IMR-90 (cell line): ENCODE measurements at regions not wholly inside any gene's neighbourhood (a gene's known extent, or its start where the extent isn't known, plus 50 kb on each side); places are given as distances from the start of the nearest gene placed in this dataset.

Experiments used
- ATAC-seq: fragments of 200-7000 bp; cut with Tn5 transposase; 2 replicates; pipeline ENCODE4 v1.9.1; 2020; ENCODE audit warnings: low read depth, mild to moderate bottlenecking, moderate library complexity
- BruUV-seq: library from RNA; stranded (reverse); fragments of 400-500 nt; replicated peaks from 2 replicates; lab custom pipeline; 2021; lab: Mats Ljungman, UMichigan
- CTCF ChIA-PET: fragments of 300-600 bp; formaldehyde crosslinking; extraction: SDS; loops from one replicate; lab custom pipeline; 2021; ENCODE audit warnings: antibody characterized with exemption; lab: Yijun Ruan, JAX
- POLR2A ChIA-PET: fragments of 300-600 bp; sonication (Branson Sonifier 250); formaldehyde crosslinking; loops from one replicate; lab custom pipeline; 2022; ENCODE audit warnings: antibody characterized with exemption; ENCODE audit not compliant: unreplicated experiment; lab: Charles Lee
- DNase-seq: peaks from one replicate; pipeline ENCODE4 v3.0.0; 2013
- H2AFZ ChIP-seq: replicated peaks from 2 replicates; pipeline ENCODE3; 2013; ENCODE audit warnings: low read length, mild to moderate bottlenecking; ENCODE audit not compliant: poor library complexity
- H2AK5ac ChIP-seq: 2 replicates; pipeline ENCODE4 v1.6.1; 2013; ENCODE audit warnings: low read depth, low read length, inconsistent platforms
- H2AK9ac ChIP-seq: replicated peaks from 2 replicates; pipeline ENCODE3; 2013; ENCODE audit warnings: mild to moderate bottlenecking, low read depth, low read length, moderate library complexity; ENCODE audit not compliant: poor library complexity
- H2BK120ac ChIP-seq: 2 replicates; pipeline ENCODE4 v1.6.1; 2013; ENCODE audit warnings: low read depth, low read length, inconsistent platforms
- H2BK15ac ChIP-seq: 3 replicates; pipeline ENCODE4 v1.6.1; 2013; ENCODE audit warnings: low read depth, low read length, inconsistent platforms
- H2BK20ac ChIP-seq: 2 replicates; pipeline ENCODE4 v1.6.1; 2013; ENCODE audit warnings: low read depth, mild to moderate bottlenecking, inconsistent platforms, low read length, moderate library complexity
- H2BK5ac ChIP-seq: 2 replicates; pipeline ENCODE4 v1.6.1; 2013; ENCODE audit warnings: mild to moderate bottlenecking, low read depth, low read length, inconsistent platforms; ENCODE audit not compliant: poor library complexity, severe bottlenecking
- H3K14ac ChIP-seq: replicated peaks from 2 replicates; pipeline ENCODE4 v1.6.1; 2013; ENCODE audit warnings: low read depth, low read length, inconsistent platforms
- H3K18ac ChIP-seq: 2 replicates; pipeline ENCODE4 v1.6.1; 2013; ENCODE audit warnings: low read depth, low read length, control low read depth
- H3K23ac ChIP-seq: 2 replicates; pipeline ENCODE4 v1.6.1; 2013; ENCODE audit warnings: low read depth, low read length, inconsistent platforms
- H3K27ac ChIP-seq: 2 replicates; pipeline ENCODE4 v1.5.1; 2013; ENCODE audit warnings: mild to moderate bottlenecking, control low read depth, low read length; ENCODE audit not compliant: insufficient read depth
- H3K27me3 ChIP-seq: 2 replicates; pipeline ENCODE4 v1.6.1; 2013; ENCODE audit warnings: low read length; ENCODE audit not compliant: control insufficient read depth, insufficient read depth
- H3K36me3 ChIP-seq: 2 replicates; pipeline ENCODE4 v1.6.1; 2013; ENCODE audit warnings: low read length, mixed read lengths; ENCODE audit not compliant: control insufficient read depth, insufficient read depth
- H3K4ac ChIP-seq: 2 replicates; pipeline ENCODE4 v1.6.1; 2013; ENCODE audit warnings: low read depth, low read length, inconsistent platforms
- H3K4me1 ChIP-seq: 2 replicates; pipeline ENCODE4 v1.6.1; 2013; ENCODE audit warnings: low read length, mixed read lengths; ENCODE audit not compliant: control insufficient read depth, insufficient read depth
- H3K4me2 ChIP-seq: 2 replicates; pipeline ENCODE4 v1.6.1; 2013; ENCODE audit warnings: low read depth, mild to moderate bottlenecking, control low read depth, low read length, moderate library complexity
- H3K4me3 ChIP-seq: 2 replicates; pipeline ENCODE4 v1.5.1; 2013; ENCODE audit warnings: low read depth, mild to moderate bottlenecking, control low read depth, low read length, moderate library complexity; ENCODE audit not compliant: insufficient read depth
- H3K56ac ChIP-seq: 2 replicates; pipeline ENCODE4 v1.6.1; 2013; ENCODE audit warnings: low read length, inconsistent platforms; ENCODE audit not compliant: insufficient read depth; ENCODE audit errors: extremely low read depth
- H3K79me1 ChIP-seq, 2 experiments: 2 replicates each; pipeline ENCODE4 v1.6.1; 2013; ENCODE audit warnings: low read length in 2 of 2, inconsistent platforms in 1 of 2, low read depth in 1 of 2
- H3K9ac ChIP-seq: 2 replicates; pipeline ENCODE4 v1.6.1; 2013; ENCODE audit warnings: low read depth, low read length, control low read depth
- H3K9me1 ChIP-seq: 2 replicates; pipeline ENCODE4 v1.6.1; 2013; ENCODE audit warnings: low read length, inconsistent platforms; ENCODE audit not compliant: insufficient read depth
- H3K9me3 ChIP-seq: 2 replicates; pipeline ENCODE4 v1.6.1; 2013; ENCODE audit warnings: low read length; ENCODE audit not compliant: control insufficient read depth, insufficient read depth
- H4K20me1 ChIP-seq: 2 replicates; pipeline ENCODE4 v1.6.1; 2013; ENCODE audit warnings: low read length, inconsistent platforms; ENCODE audit not compliant: insufficient read depth
- H4K5ac ChIP-seq: 2 replicates; pipeline ENCODE4 v1.6.1; 2013; ENCODE audit warnings: mild to moderate bottlenecking, low read depth, low read length, control low read depth
- H4K8ac ChIP-seq, 2 experiments: 2 replicates each; pipeline ENCODE4 v1.6.1; 2013; ENCODE audit warnings: low read depth in 2 of 2, low read length in 2 of 2, control low read depth in 1 of 2, inconsistent platforms in 1 of 2
- H4K91ac ChIP-seq: 2 replicates; pipeline ENCODE4 v1.6.1; 2013; ENCODE audit warnings: low read depth, low read length, inconsistent platforms; ENCODE audit not compliant: insufficient read depth
- CEBPB ChIP-seq: IDR thresholded peaks from 2 replicates; pipeline ENCODE4 v1.6.1; 2012; ENCODE audit warnings: low read depth, low read length, improper control_type of control experiment
- CHD1 ChIP-seq: IDR thresholded peaks from 2 replicates; pipeline ENCODE4 v1.6.1; 2012; ENCODE audit warnings: low read depth, low read length, improper control_type of control experiment
- FOS ChIP-seq: fragments of 150-350 bp; IDR thresholded peaks from 2 replicates; pipeline ENCODE4 v1.6.1; 2016; ENCODE audit warnings: low read depth, low read length
- MAZ ChIP-seq: IDR thresholded peaks from 2 replicates; pipeline ENCODE4 v1.6.1; 2012; ENCODE audit warnings: low read depth, mild to moderate bottlenecking, low read length, improper control_type of control experiment, moderate library complexity, borderline replicate concordance
- MXI1 ChIP-seq: IDR thresholded peaks from 2 replicates; pipeline ENCODE4 v1.6.1; 2012; ENCODE audit warnings: low read depth, mild to moderate bottlenecking, low read length, moderate library complexity, borderline replicate concordance
- NFE2L2 ChIP-seq: fragments of 150-350 bp; IDR thresholded peaks from 2 replicates; pipeline ENCODE4 v1.6.1; 2016; ENCODE audit warnings: low read depth, mild to moderate bottlenecking, low read length
- POLR2A ChIP-seq: IDR thresholded peaks from 2 replicates; pipeline ENCODE4 v1.6.1; 2012; ENCODE audit warnings: mild to moderate bottlenecking, low read depth, low read length
- RCOR1 ChIP-seq: IDR thresholded peaks from 2 replicates; pipeline ENCODE4 v1.6.1; 2012; ENCODE audit warnings: mild to moderate bottlenecking, low read length, improper control_type of control experiment; ENCODE audit not compliant: insufficient replicate concordance
- SMC3 ChIP-seq: fragments of 150-350 bp; IDR thresholded peaks from 2 replicates; pipeline ENCODE4 v1.6.1; 2016; ENCODE audit warnings: low read depth, mild to moderate bottlenecking, antibody characterized with exemption, low read length, moderate library complexity
- dilution Hi-C: fragments of 300-500 bp; cut with HindIII; formaldehyde crosslinking; loops from one replicate; pipeline ENCODE4 v1.14.3; 2018; ENCODE audit warnings: low sequenced_read_pairs; ENCODE audit not compliant: unreplicated experiment
- in situ Hi-C: fragments of 300-500 bp; cut with MboI; formaldehyde crosslinking; loops from 3 replicates; pipeline ENCODE4 v1.14.3; 2019; ENCODE audit warnings: low sequenced_read_pairs, inconsistent platforms, mixed read lengths
- intact Hi-C: fragments of 100-400 bp; cut with micrococcal nuclease; formaldehyde crosslinking; loops from 2 replicates; pipeline ENCODE4 v1.10.0; 2022
- TF ChIP-seq, protein P1 (sequence below): fragments of 150-350 bp; IDR thresholded peaks from 2 replicates; pipeline ENCODE4 v1.6.1; 2016; ENCODE audit warnings: low read depth, mild to moderate bottlenecking, low read length, moderate library complexity, borderline replicate concordance
- TF ChIP-seq, protein P2 (sequence below): conservative IDR thresholded peaks from 2 replicates; pipeline ENCODE4 v1.5.1; 2012; ENCODE audit warnings: mild to moderate bottlenecking, low read depth, low read length, improper control_type of control experiment
- TF ChIP-seq, protein P3 (sequence below): fragments of 150-350 bp; IDR thresholded peaks from 2 replicates; pipeline ENCODE4 v1.6.1; 2017; ENCODE audit warnings: mild to moderate bottlenecking, antibody characterized with exemption, low read length, low read depth

DNA sequence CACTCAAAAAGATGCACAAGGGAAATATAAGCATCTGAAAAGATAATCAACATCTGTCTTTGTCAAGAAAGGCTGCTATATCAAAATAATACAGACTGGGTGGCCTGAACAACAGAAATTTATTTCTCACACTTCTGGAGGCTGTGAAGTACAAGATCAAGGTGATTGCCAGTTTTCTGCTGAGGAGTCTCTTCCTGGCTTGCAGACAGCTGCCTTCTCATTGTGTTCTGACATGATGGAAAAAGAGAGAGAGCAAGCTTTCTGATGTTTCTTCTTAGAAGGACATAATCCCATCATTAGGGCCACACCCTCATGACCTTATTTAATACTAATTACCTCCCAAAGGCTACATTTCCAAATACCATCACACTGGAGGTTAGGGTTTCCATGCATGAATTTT lies 1573.3 kb downstream of the SI start:
- no peaks in the 10 kb centered on the region for H3K4me1 ChIP-seq
- H3K27me3 ChIP-seq = no peaks in the 10 kb centered on the region
- CTCF ChIA-PET = no interaction called here
- H3K14ac ChIP-seq = no peak overlapping the region
- H2AK9ac ChIP-seq = no peak overlapping the region
- no peak overlapping the region for H4K5ac ChIP-seq
- H3K4me3 ChIP-seq = no peak overlapping the region
- ATAC-seq (no peak), DNase-seq (no peak)
- POLR2A ChIA-PET = no interaction called here
- in situ Hi-C loops = no loop called here
- H2AK5ac ChIP-seq = no peak overlapping the region
- H3K9me1 ChIP-seq = no peaks in the 10 kb centered on the region
- no peak overlapping the region for H3K56ac ChIP-seq
- H3K36me3 ChIP-seq = no peaks in the 10 kb centered on the region
- H4K91ac ChIP-seq = no peak overlapping the region
- H3K4ac ChIP-seq = no peak overlapping the region
- no peak overlapping the region for H2BK20ac ChIP-seq
- BruUV-seq = no TSS peak
- H3K9me3 ChIP-seq = peaks cover 8% of the 10 kb centered on the region
- no peak overlapping the region for H3K9ac ChIP-seq
- no peak overlapping the region for H2BK120ac ChIP-seq
- no peak overlapping the region for H3K27ac ChIP-seq
- no peak overlapping the region for H2BK5ac ChIP-seq
- H4K20me1 ChIP-seq = no peaks in the 10 kb centered on the region
- dilution Hi-C loops = no loop called here
- intact Hi-C loops = no loop called here
- H2AFZ ChIP-seq = no peak overlapping the region
- H3K23ac ChIP-seq = no peak overlapping the region
- no peak overlapping the region for H4K8ac ChIP-seq
- no peak overlapping the region for H2BK15ac ChIP-seq
- H3K4me2 ChIP-seq = no peak overlapping the region
- TF ChIP-seq, protein P1, sequence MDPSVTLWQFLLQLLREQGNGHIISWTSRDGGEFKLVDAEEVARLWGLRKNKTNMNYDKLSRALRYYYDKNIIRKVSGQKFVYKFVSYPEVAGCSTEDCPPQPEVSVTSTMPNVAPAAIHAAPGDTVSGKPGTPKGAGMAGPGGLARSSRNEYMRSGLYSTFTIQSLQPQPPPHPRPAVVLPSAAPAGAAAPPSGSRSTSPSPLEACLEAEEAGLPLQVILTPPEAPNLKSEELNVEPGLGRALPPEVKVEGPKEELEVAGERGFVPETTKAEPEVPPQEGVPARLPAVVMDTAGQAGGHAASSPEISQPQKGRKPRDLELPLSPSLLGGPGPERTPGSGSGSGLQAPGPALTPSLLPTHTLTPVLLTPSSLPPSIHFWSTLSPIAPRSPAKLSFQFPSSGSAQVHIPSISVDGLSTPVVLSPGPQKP = no peak
- TF ChIP-seq FOS = no peak
- no peak for TF ChIP-seq SMC3
- TF ChIP-seq, protein P2, sequence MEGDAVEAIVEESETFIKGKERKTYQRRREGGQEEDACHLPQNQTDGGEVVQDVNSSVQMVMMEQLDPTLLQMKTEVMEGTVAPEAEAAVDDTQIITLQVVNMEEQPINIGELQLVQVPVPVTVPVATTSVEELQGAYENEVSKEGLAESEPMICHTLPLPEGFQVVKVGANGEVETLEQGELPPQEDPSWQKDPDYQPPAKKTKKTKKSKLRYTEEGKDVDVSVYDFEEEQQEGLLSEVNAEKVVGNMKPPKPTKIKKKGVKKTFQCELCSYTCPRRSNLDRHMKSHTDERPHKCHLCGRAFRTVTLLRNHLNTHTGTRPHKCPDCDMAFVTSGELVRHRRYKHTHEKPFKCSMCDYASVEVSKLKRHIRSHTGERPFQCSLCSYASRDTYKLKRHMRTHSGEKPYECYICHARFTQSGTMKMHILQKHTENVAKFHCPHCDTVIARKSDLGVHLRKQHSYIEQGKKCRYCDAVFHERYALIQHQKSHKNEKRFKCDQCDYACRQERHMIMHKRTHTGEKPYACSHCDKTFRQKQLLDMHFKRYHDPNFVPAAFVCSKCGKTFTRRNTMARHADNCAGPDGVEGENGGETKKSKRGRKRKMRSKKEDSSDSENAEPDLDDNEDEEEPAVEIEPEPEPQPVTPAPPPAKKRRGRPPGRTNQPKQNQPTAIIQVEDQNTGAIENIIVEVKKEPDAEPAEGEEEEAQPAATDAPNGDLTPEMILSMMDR = no peak
- TF ChIP-seq CHD1 = no peak
- no peak for TF ChIP-seq POLR2A
- no peak for TF ChIP-seq MXI1
- TF ChIP-seq, protein P3, sequence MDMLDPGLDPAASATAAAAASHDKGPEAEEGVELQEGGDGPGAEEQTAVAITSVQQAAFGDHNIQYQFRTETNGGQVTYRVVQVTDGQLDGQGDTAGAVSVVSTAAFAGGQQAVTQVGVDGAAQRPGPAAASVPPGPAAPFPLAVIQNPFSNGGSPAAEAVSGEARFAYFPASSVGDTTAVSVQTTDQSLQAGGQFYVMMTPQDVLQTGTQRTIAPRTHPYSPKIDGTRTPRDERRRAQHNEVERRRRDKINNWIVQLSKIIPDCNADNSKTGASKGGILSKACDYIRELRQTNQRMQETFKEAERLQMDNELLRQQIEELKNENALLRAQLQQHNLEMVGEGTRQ = no peak
- TF ChIP-seq MAZ = no peak
- TF ChIP-seq CEBPB = no peak
- TF ChIP-seq RCOR1 = no peak
- TF ChIP-seq NFE2L2 = no peak
- no peaks in the 10 kb centered on the region for H3K79me1 ChIP-seq
- no peak overlapping the region for H3K18ac ChIP-seq
